ENCODE measurements at regions not wholly inside any gene's neighbourhood (a gene's known extent, or its start where the extent isn't known, plus 50 kb on each side); places are given as distances from the start of the nearest gene placed in this dataset.

- Histone ChIP-seq H3K9me3 (ENCODE audit: low read length) (peaks cover 43% of the 10 kb centered on the region), H3K27ac (ENCODE audit: extremely low read length, insufficient read depth, low read length) (no peak overlapping the region), H4K20me1 (ENCODE audit: insufficient read depth, low read length) (no peaks in the 10 kb centered on the region), H3K4me2 (ENCODE audit: low read depth, low read length) (no peak overlapping the region), H3K79me2 (ENCODE audit: insufficient read depth, low read length) (no peaks in the 10 kb centered on the region), H3K9ac (ENCODE audit: insufficient read depth, low read depth, low read length) (no peak overlapping the region), H2AFZ (ENCODE audit: low read length) (no peak overlapping the region), H3K36me3 (replicated peaks in 1 of 2; ENCODE audit: control insufficient read depth in 1 of 2, insufficient read depth in 2 of 2, low read length in 2 of 2) (no peaks in the 10 kb centered on the region), H3K4me3 (replicated peaks in 1 of 3; ENCODE audit: insufficient read depth in 1 of 3, low read depth in 2 of 3, low read length in 3 of 3) (no peak overlapping the region), H3K27me3 (ENCODE audit: control insufficient read depth in 1 of 2, insufficient read depth in 2 of 2, low read length in 2 of 2) (no peaks in the 10 kb centered on the region), H3K4me1 (ENCODE audit: insufficient read depth, low read length) (no peaks in the 10 kb centered on the region)
- 36% methylated on average over 3 of the region's 3 CpGs for WGBS (ENCODE audit: low lambda C conversion rate)
- DNase-seq (ENCODE audit: low spot score) (no peak), ATAC-seq (no peak), FAIRE-seq (no peak)
- ChIA-PET CTCF (ENCODE audit: low intra/inter-chr PET ratio, low total read pairs) (no interaction called here), POLR2A (no interaction called here)
- TF ChIP-seq MAFK (conservative IDR thresholded peaks at IDR 0.05 in 1 of 2, IDR thresholded peaks at IDR 0.05 in 1 of 2; ENCODE audit: low read length in 2 of 2): peak; percentile 44 to 91; a peak in 3 of 4 replicates
- no peak for TF ChIP-seq ZFP36L1 (CRISPR knock-in tag; IDR thresholded peaks at IDR 0.05)
- TF ChIP-seq KLF6 (CRISPR knock-in tag; IDR thresholded peaks at IDR 0.05): no peak
- TF ChIP-seq ARNT (IDR thresholded peaks at IDR 0.05): no peak
- TF ChIP-seq ZSCAN21 (CRISPR knock-in tag; IDR thresholded peaks at IDR 0.05; ENCODE audit: borderline replicate concordance): no peak
- TF ChIP-seq REL (CRISPR knock-in tag; conservative IDR thresholded peaks at IDR 0.05): no peak
- no peak for TF ChIP-seq PLSCR1 (CRISPR knock-in tag; IDR thresholded peaks at IDR 0.05; ENCODE audit: borderline replicate concordance)
- TF ChIP-seq MAFF (IDR thresholded peaks at IDR 0.05; ENCODE audit: low read depth, low read length): peak; percentile 80
- TF ChIP-seq REPIN1 (CRISPR knock-in tag; IDR thresholded peaks at IDR 0.05; ENCODE audit: borderline replicate concordance, low read depth): no peak
- no peak for TF ChIP-seq ZNF24 (IDR thresholded peaks at IDR 0.05)
- no peak for TF ChIP-seq MLXIP (CRISPR knock-in tag; IDR thresholded peaks at IDR 0.05; ENCODE audit: borderline replicate concordance)
- TF ChIP-seq ZBTB7B (CRISPR knock-in tag; IDR thresholded peaks at IDR 0.05): no peak
- no peak for TF ChIP-seq YEATS4 (CRISPR knock-in tag; IDR thresholded peaks at IDR 0.05; ENCODE audit: borderline replicate concordance)
- TF ChIP-seq, protein P1, sequence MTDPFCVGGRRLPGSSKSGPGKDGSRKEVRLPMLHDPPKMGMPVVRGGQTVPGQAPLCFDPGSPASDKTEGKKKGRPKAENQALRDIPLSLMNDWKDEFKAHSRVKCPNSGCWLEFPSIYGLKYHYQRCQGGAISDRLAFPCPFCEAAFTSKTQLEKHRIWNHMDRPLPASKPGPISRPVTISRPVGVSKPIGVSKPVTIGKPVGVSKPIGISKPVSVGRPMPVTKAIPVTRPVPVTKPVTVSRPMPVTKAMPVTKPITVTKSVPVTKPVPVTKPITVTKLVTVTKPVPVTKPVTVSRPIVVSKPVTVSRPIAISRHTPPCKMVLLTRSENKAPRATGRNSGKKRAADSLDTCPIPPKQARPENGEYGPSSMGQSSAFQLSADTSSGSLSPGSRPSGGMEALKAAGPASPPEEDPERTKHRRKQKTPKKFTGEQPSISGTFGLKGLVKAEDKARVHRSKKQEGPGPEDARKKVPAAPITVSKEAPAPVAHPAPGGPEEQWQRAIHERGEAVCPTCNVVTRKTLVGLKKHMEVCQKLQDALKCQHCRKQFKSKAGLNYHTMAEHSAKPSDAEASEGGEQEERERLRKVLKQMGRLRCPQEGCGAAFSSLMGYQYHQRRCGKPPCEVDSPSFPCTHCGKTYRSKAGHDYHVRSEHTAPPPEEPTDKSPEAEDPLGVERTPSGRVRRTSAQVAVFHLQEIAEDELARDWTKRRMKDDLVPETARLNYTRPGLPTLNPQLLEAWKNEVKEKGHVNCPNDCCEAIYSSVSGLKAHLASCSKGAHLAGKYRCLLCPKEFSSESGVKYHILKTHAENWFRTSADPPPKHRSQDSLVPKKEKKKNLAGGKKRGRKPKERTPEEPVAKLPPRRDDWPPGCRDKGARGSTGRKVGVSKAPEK (CRISPR knock-in tag; IDR thresholded peaks at IDR 0.05; ENCODE audit: borderline replicate concordance): no peak
- in situ Hi-C loops (cut with HindIII; ENCODE audit: extremely low pct_ligation_motif_present, low pct_unique_long_range_greater_than_20kb) (no loop called here), intact Hi-C loops (cut with micrococcal nuclease; ENCODE audit: unreplicated experiment) (no loop called here)
- no TSS peak for BruUV-seq (replicated peaks)
These were observed 524.4 kb downstream of the TFAP2A start for GRCh38 chr6:9890469-9890868.

Data from HepG2 (cell line).